GM19463 (cell line): ENCODE measurements at regions not wholly inside any gene's neighbourhood (a gene's known extent, or its start where the extent isn't known, plus 50 kb on each side); places are given as distances from the start of the nearest gene placed in this dataset.
A peak's percentile ranks its signal among the peaks of the same experiment; 100 is the strongest.

Experiments
- ATAC-seq: cut with Tn5 transposase; IDR thresholded peaks from one replicate; pipeline ENCODE4 v1.9.1; 2021; ENCODE audit warnings: mild to moderate bottlenecking, moderate library complexity; ENCODE audit not compliant: unreplicated experiment

DNA sequence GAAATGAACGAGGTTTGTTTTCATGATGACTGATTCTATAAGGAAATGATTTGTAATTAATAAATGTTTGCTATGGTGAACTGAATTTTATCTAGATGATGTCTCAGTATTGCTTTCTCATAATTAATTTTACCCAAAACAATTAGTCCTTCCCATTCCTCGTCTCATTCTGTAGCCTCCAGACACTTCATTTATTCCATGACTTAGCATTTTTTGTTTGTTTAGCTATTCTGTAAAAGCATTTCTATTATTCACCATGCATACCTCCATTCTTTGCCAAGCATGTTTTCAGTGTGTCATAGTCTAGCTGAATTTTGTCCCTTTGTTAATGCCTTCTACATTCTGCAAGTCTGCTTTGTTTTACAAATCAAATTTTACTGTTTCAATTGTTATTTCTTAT, 137.4 kb upstream of the RPL10L start:
- no peak for ATAC-seq

DNA sequence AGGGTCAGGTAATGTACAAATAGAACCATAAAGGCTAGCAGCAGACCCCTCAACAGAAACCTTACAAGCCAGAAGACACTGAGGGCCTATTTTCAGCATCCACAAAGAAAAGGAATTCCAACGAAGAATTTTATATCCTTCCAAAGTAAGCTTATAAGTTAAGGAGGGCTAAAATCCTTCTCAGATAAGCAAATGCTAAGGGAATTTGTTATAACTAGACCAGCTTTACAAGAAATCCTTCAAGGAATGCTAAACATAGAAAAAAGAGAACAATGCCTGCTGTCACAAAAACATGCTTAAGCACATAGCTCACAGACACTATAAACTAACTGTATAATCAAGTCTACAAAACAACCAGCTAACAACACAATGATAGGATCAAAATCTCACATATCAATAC, 130.7 kb upstream of the RPL10L start:
- no peak for ATAC-seq

GRCh38 chr14:46769292-46769691, 117.7 kb upstream of the RPL10L start:
- ATAC-seq = peak; percentile 99

DNA sequence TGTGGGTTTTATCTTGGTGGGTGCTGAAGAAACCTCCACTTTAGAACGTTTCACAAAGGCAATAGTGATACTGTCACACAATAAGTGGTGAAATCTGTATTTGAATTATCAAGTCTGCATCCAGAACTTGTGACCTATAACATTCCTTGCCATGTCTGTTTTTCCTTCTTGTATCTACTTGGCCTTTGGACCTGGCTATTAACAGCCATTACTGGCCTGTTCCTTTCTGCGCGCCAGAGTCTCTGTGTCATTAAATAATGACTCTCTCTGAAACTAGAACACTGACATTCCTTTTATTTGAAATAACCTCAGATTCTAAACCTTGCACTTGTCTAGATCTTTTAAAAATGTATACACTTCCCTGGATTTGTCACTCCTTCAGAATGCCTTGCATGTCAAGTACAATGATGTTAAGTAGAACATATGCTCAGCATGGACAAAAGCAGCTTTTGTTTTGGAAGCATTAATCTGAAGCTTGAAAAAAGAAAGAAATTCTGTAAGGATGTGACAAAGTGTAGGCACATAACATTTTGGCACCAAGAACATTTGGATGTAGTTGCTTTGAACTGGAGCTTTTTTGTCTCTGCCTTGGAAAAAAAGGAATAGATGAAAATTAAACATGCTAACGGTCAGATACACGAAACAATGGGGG, 95.5 kb upstream of the RPL10L start:
- no peak for ATAC-seq

DNA sequence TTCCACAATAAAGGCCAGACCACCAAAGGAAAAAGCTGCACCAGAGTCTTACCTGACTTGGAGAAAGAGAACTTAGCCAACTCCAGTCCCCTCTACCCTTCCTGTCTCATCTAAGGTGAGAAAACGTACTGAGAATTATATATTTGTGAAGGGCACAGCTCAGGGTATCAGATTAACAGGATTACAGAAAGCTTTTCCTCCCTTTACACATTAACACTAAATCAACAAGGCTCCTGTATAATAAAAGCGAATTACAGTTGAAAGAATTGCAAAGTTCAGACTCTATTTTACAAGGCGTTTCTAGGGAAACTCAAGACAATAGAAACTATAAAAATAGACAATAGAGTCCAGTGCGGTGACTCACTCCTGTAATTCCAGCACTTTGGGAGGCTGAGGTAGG, 82.7 kb upstream of the RPL10L start:
- no peak for ATAC-seq

- ATAC-seq = no peak
Measured at GRCh38 chr14:46717211-46717610, 65.6 kb upstream of the RPL10L start.
